Panc1 (cell line): ENCODE measurements at regions not wholly inside any gene's neighbourhood (a gene's known extent, or its start where the extent isn't known, plus 50 kb on each side); places are given as distances from the start of the nearest gene placed in this dataset.

ENCODE experiments used
- ATAC-seq: fragments of 200-7000 bp; cut with Tn5 transposase; 2 replicates; pipeline ENCODE4 v1.9.1; 2020; ENCODE audit warnings: mild to moderate bottlenecking, moderate library complexity
- BruUV-seq: library from RNA; stranded (reverse); fragments of 400-500 nt; replicated peaks from 2 replicates; lab custom pipeline; 2021; lab: Mats Ljungman, UMichigan
- CTCF ChIA-PET: fragments of 300-600 bp; sonication (Branson Sonifier 250); formaldehyde crosslinking; loops from one replicate; lab custom pipeline; 2022; ENCODE audit warnings: antibody characterized with exemption; lab: Charles Lee
- POLR2A ChIA-PET: fragments of 300-600 bp; sonication (Branson Sonifier 250); formaldehyde crosslinking; loops from one replicate; lab custom pipeline; 2022; ENCODE audit warnings: antibody characterized with exemption; lab: Charles Lee
- DNase-seq: peaks from one replicate; pipeline ENCODE4 v3.0.0-alpha.2; 2010; ENCODE audit warnings: low read depth, low spot score
- H3K27ac ChIP-seq: 2 replicates; pipeline ENCODE4 v1.5.1; 2011; ENCODE audit warnings: mild to moderate bottlenecking, low read length, inconsistent platforms
- H3K27me3 ChIP-seq: fragments of 200-500 bp; sonication (Bioruptor generic); 2 replicates; pipeline ENCODE4 v1.6.0; 2014; ENCODE audit warnings: low read length, inconsistent platforms; ENCODE audit not compliant: control insufficient read depth, insufficient read depth
- H3K36me3 ChIP-seq: fragments of 200-500 bp; sonication (Bioruptor generic); 2 replicates; pipeline ENCODE4 v1.5.1; 2014; ENCODE audit warnings: inconsistent platforms, mild to moderate bottlenecking, low read length, moderate library complexity; ENCODE audit not compliant: control insufficient read depth, insufficient read depth
- H3K4me1 ChIP-seq: 2 replicates; pipeline ENCODE4 v1.5.1; 2011; ENCODE audit warnings: inconsistent platforms, mild to moderate bottlenecking, low read length, moderate library complexity; ENCODE audit not compliant: control insufficient read depth, insufficient read depth
- H3K4me3 ChIP-seq, 2 experiments: 2 replicates each; pipeline ENCODE4 v1.5.1; 2011 to 2012; ENCODE audit warnings: low read depth in 2 of 2, low read length in 2 of 2, mild to moderate bottlenecking in 2 of 2, inconsistent platforms in 1 of 2, moderate library complexity in 1 of 2
- H3K9me3 ChIP-seq: fragments of 200-500 bp; sonication (Bioruptor generic); 2 replicates; pipeline ENCODE4 v1.5.1; 2014; ENCODE audit warnings: low read depth, mild to moderate bottlenecking, inconsistent platforms, low read length, moderate library complexity; ENCODE audit not compliant: control insufficient read depth, insufficient read depth
- POLR2AphosphoS5 ChIP-seq: IDR thresholded peaks from 2 replicates; pipeline ENCODE4 v1.6.1; 2012; ENCODE audit warnings: mild to moderate bottlenecking, low read depth, low read length, moderate library complexity
- REST ChIP-seq, 2 experiments: IDR thresholded peaks; 2 replicates each; pipeline ENCODE4 v1.6.1; 2011 to 2012; ENCODE audit warnings: low read depth in 2 of 2, control low read depth in 1 of 2, low read length in 1 of 2, mild to moderate bottlenecking in 1 of 2, moderate library complexity in 1 of 2; ENCODE audit not compliant: insufficient read depth in 1 of 2
- SIN3A ChIP-seq: IDR thresholded peaks from 2 replicates; pipeline ENCODE4 v1.6.1; 2012; ENCODE audit warnings: low read depth, mild to moderate bottlenecking, low read length, moderate library complexity, borderline replicate concordance; ENCODE audit not compliant: insufficient read depth
- TCF7L2 ChIP-seq: IDR thresholded peaks from 2 replicates; pipeline ENCODE4 v1.6.1; 2011; ENCODE audit warnings: mild to moderate bottlenecking, low read depth, low read length, inconsistent platforms
- in situ Hi-C: cut with HindIII; loops from 2 replicates; pipeline ENCODE4 v1.10.0; 2016; ENCODE audit warnings: low sequenced_read_pairs, low pct_unique_long_range_greater_than_20kb
- intact Hi-C: fragments of 100-400 bp; cut with micrococcal nuclease; formaldehyde crosslinking; loops from one replicate; pipeline ENCODE4 v1.10.0; 2022; ENCODE audit not compliant: unreplicated experiment
- TF ChIP-seq, protein P1 (sequence below): fragments of 450-650 bp; IDR thresholded peaks from 2 replicates; pipeline ENCODE4 v1.5.1; 2017; ENCODE audit warnings: mild to moderate bottlenecking

DNA sequence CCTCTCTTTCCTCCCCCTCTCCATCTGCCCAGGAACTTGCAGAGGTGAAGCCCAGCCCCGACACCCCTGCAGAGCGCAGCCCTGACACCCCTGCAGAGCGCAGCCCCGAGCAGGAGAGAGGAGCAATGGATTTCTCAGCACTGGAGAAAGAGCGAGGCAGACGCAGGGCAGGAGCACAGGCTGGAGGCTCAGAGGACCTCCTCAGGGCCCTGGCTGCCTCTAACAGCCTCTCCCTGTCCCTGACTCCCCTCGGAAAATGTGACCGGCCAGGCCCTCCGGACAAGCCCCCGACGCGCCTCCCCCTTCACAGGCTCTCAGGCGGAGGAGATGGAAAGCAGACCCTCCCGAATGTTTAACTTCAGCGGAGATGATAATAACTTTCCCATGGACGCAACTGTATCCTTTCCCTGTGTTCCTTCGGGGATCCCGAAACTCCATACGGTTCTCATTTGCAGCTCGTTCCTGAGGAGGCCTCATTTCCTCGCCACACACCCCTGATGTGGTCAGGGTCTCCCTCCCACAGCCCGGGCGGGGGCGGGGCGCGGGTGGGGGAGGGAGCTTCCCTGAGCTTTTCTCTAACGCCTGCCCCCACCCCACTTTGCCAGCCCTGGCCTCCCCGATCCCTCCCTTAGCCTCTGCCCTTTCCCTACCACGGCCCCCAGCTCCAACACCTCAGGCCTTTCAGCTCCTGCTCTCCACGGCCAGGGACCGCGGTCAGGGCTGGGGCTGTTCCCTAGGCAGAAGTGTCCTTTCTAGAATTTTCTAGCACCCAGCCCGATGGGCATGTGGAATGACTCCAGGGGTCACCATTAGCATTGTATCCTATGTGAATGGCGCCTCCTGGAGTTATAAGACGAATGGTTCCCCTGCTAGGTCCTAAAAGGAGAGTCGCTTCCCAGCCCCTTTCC is 201.1 kb upstream of the BCOR start:
- intact Hi-C loops (no loop called here), in situ Hi-C loops (no loop called here)
- ChIA-PET POLR2A (no interaction called here), CTCF (interaction anchor here (0.6 kb wide), 1 partner anchor 12 kb away, joined by 4 read pairs; no protein-coding TSS in a partner anchor)
- H3K27ac ChIP-seq, result no peak overlapping the region
- no peaks in the 10 kb centered on the region for H3K9me3 ChIP-seq
- H3K27me3 ChIP-seq, result no peaks in the 10 kb centered on the region
- no peak overlapping the region for H3K4me3 ChIP-seq
- no peaks in the 10 kb centered on the region for H3K36me3 ChIP-seq
- no TSS peak for BruUV-seq
- DNase-seq, result no peak
- TF ChIP-seq TCF7L2, result no peak
- no peak for TF ChIP-seq REST (IDR thresholded peaks at IDR 0.05; ENCODE audit: insufficient read depth in 1 of 2, low read depth in 2 of 2, low read length in 1 of 2)
- TF ChIP-seq SIN3A, result no peak
- no peak for TF ChIP-seq POLR2AphosphoS5
- TF ChIP-seq, protein P1, sequence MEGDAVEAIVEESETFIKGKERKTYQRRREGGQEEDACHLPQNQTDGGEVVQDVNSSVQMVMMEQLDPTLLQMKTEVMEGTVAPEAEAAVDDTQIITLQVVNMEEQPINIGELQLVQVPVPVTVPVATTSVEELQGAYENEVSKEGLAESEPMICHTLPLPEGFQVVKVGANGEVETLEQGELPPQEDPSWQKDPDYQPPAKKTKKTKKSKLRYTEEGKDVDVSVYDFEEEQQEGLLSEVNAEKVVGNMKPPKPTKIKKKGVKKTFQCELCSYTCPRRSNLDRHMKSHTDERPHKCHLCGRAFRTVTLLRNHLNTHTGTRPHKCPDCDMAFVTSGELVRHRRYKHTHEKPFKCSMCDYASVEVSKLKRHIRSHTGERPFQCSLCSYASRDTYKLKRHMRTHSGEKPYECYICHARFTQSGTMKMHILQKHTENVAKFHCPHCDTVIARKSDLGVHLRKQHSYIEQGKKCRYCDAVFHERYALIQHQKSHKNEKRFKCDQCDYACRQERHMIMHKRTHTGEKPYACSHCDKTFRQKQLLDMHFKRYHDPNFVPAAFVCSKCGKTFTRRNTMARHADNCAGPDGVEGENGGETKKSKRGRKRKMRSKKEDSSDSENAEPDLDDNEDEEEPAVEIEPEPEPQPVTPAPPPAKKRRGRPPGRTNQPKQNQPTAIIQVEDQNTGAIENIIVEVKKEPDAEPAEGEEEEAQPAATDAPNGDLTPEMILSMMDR, result no peak
- H3K4me1 ChIP-seq, result no peaks in the 10 kb centered on the region
- ATAC-seq, result no peak

DNA sequence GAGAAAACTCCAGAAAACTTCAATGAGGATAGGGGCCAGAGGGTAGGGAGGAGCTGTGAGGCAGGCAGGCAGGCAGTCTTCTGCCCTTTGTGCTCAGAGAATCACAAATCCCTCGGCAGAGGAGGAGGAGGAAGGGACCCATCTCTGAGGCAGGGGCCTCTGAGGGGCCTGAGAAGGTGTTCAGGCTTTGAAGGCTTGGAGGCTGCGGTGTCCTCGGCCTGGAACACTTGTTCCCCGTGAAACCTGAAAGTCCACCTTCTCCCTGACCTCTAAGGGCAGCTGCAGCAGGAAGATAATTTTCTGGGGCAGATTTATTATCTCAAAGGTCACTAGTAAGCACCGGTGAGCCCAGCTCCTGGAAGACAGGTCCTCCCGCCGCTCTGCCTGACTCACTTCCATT is 200.3 kb upstream of the BCOR start:
- ChIA-PET POLR2A (no interaction called here), CTCF (no interaction called here)
- intact Hi-C loops, result no loop called here
- ATAC-seq, result no peak
- H3K27ac ChIP-seq, result no peak overlapping the region
- no peaks in the 10 kb centered on the region for H3K9me3 ChIP-seq
- H3K27me3 ChIP-seq, result no peaks in the 10 kb centered on the region
- no peaks in the 10 kb centered on the region for H3K4me1 ChIP-seq
- TF ChIP-seq POLR2AphosphoS5 (no peak), SIN3A (no peak), REST (IDR thresholded peaks at IDR 0.05; ENCODE audit: insufficient read depth in 1 of 2, low read depth in 2 of 2, low read length in 1 of 2) (no peak), TCF7L2 (no peak)
- TF ChIP-seq, protein P1, result no peak
- no peak overlapping the region for H3K4me3 ChIP-seq
- no peaks in the 10 kb centered on the region for H3K36me3 ChIP-seq
- no TSS peak for BruUV-seq
- in situ Hi-C loops, result no loop called here
- no peak for DNase-seq
